NCI-H2029 (cell line): ENCODE measurements at regions not wholly inside any gene's neighbourhood (a gene's known extent, or its start where the extent isn't known, plus 50 kb on each side); places are given as distances from the start of the nearest gene placed in this dataset.

ENCODE experiments used
- DNase-seq: peaks from one replicate; lab custom pipeline; 2025; lab: John Stamatoyannopoulos, UW

GRCh38 chr4:52234561-52235440 is 183.7 kb downstream of the SPATA18 start:
- no peak for DNase-seq

GRCh38 chr4:52235552-52236201 is 184.6 kb downstream of the SPATA18 start:
- DNase-seq = no peak

GRCh38 chr4:52241916-52242315 is 190.8 kb downstream of the SPATA18 start:
- no peak for DNase-seq

- no peak for DNase-seq
Observed at GRCh38 chr4:52243367-52243766, 192.3 kb downstream of the SPATA18 start.

GRCh38 chr4:52244103-52244775 is 193.1 kb downstream of the SPATA18 start:
- no peak for DNase-seq

- no peak for DNase-seq
Observed at GRCh38 chr4:52244848-52245247, 193.7 kb downstream of the SPATA18 start.

- no peak for DNase-seq
Observed at GRCh38 chr4:52246827-52247226, 195.7 kb downstream of the SPATA18 start.

GRCh38 chr4:52247941-52248340 is 196.8 kb downstream of the SPATA18 start:
- no peak for DNase-seq

- DNase-seq = no peak
Observed at GRCh38 chr4:52248820-52249219, 197.7 kb downstream of the SPATA18 start.

- DNase-seq = no peak
Observed at GRCh38 chr4:52249581-52249980, 198.5 kb downstream of the SPATA18 start.

GRCh38 chr4:52250154-52250553 is 199.1 kb downstream of the SPATA18 start:
- DNase-seq = no peak

- no peak for DNase-seq
Observed at GRCh38 chr4:52251864-52252263, 200.8 kb downstream of the SPATA18 start.

- DNase-seq = no peak
Observed at GRCh38 chr4:52253025-52253424, 201.9 kb downstream of the SPATA18 start.

GRCh38 chr4:52256522-52256921 is 205.4 kb downstream of the SPATA18 start:
- DNase-seq = no peak

- no peak for DNase-seq
Observed at GRCh38 chr4:52259978-52260377, 208.9 kb downstream of the SPATA18 start.

GRCh38 chr4:52260514-52261210 is 209.6 kb downstream of the SPATA18 start:
- DNase-seq = no peak

- no peak for DNase-seq
Observed at GRCh38 chr4:52263607-52264006, 212.5 kb downstream of the SPATA18 start.

GRCh38 chr4:52265781-52266525 is 214.8 kb downstream of the SPATA18 start:
- DNase-seq = no peak

- DNase-seq = no peak
Observed at GRCh38 chr4:52266537-52267137, 215.5 kb downstream of the SPATA18 start.

- no peak for DNase-seq
Observed at GRCh38 chr4:52269761-52270160, 218.7 kb downstream of the SPATA18 start.

- no peak for DNase-seq
Observed at GRCh38 chr4:52273885-52274284, 222.8 kb downstream of the SPATA18 start.
